ENCODE measurements at regions not wholly inside any gene's neighbourhood (a gene's known extent, or its start where the extent isn't known, plus 50 kb on each side); places are given as distances from the start of the nearest gene placed in this dataset.

GRCh38 chr1:213602796-213603486, 384.8 kb upstream of the PROX1 start:
- no peak for TF ChIP-seq CTCF (IDR thresholded peaks at IDR 0.05)
- no peak for TF ChIP-seq EZH2phosphoT487 (IDR thresholded peaks at IDR 0.05)
- no peak for TF ChIP-seq EZH2 (IDR thresholded peaks at IDR 0.05)
- Mint-ChIP-seq H3K4me3 (no peak overlapping the region), H3K9me3 (no peaks in the 10 kb centered on the region), H3K36me3 (no peaks in the 10 kb centered on the region), H3K27ac (no peak overlapping the region), H3K4me1 (no peaks in the 10 kb centered on the region), H3K27me3 (ENCODE audit: insufficient read depth, low read depth) (peaks cover 4% of the 10 kb centered on the region)
- Histone ChIP-seq H3K79me2 (ENCODE audit: low read depth) (no peaks in the 10 kb centered on the region), H3K36me3 (no peaks in the 10 kb centered on the region), H3F3A (ENCODE audit: low read depth) (no peaks in the 10 kb centered on the region), H2AFZ (replicated peaks) (no peak overlapping the region), H3K27ac (no peak overlapping the region), H3K4me2 (no peak overlapping the region), H4K20me1 (ENCODE audit: low read depth) (no peaks in the 10 kb centered on the region), H3K4me3 (no peak overlapping the region), H3K27me3 (no peaks in the 10 kb centered on the region), H3K9ac (no peak overlapping the region), H3K9me3 (ENCODE audit: low read depth) (no peaks in the 10 kb centered on the region), H3K4me1 (no peaks in the 10 kb centered on the region)
- DNase-seq (ENCODE audit: low spot score): no peak

- no peak overlapping the region for H3K9ac ChIP-seq
- no peaks in the 10 kb centered on the region for H3K36me3 Mint-ChIP-seq
- H3K27me3 Mint-ChIP-seq (ENCODE audit: insufficient read depth, low read depth): peaks cover 4% of the 10 kb centered on the region
- no peak overlapping the region for H3K4me3 Mint-ChIP-seq
- H3F3A ChIP-seq (ENCODE audit: low read depth): no peaks in the 10 kb centered on the region
- H3K9me3 Mint-ChIP-seq: no peaks in the 10 kb centered on the region
- H3K27me3 ChIP-seq: no peaks in the 10 kb centered on the region
- DNase-seq (ENCODE audit: low spot score): no peak
- H2AFZ ChIP-seq (replicated peaks): no peak overlapping the region
- TF ChIP-seq EZH2 (IDR thresholded peaks at IDR 0.05) (no peak), CTCF (IDR thresholded peaks at IDR 0.05) (no peak), EZH2phosphoT487 (IDR thresholded peaks at IDR 0.05) (no peak)
- H3K4me1 ChIP-seq: no peaks in the 10 kb centered on the region
- H3K4me3 ChIP-seq: no peak overlapping the region
- H3K27ac ChIP-seq: no peak overlapping the region
- H3K4me1 Mint-ChIP-seq: no peaks in the 10 kb centered on the region
- no peaks in the 10 kb centered on the region for H3K9me3 ChIP-seq (ENCODE audit: low read depth)
- no peak overlapping the region for H3K27ac Mint-ChIP-seq
- no peaks in the 10 kb centered on the region for H3K79me2 ChIP-seq (ENCODE audit: low read depth)
- H3K36me3 ChIP-seq: no peaks in the 10 kb centered on the region
- H3K4me2 ChIP-seq: no peak overlapping the region
- H4K20me1 ChIP-seq (ENCODE audit: low read depth): no peaks in the 10 kb centered on the region
These were observed 383.3 kb upstream of the PROX1 start for GRCh38 chr1:213604477-213604876.

GRCh38 chr1:213605732-213606131, 382.0 kb upstream of the PROX1 start:
- H3K9me3 ChIP-seq (ENCODE audit: low read depth): no peaks in the 10 kb centered on the region
- H2AFZ ChIP-seq (replicated peaks): no peak overlapping the region
- no peak overlapping the region for H3K4me3 ChIP-seq
- H3K4me3 Mint-ChIP-seq: no peak overlapping the region
- H3K27ac Mint-ChIP-seq: no peak overlapping the region
- no peaks in the 10 kb centered on the region for H3K27me3 ChIP-seq
- H3K79me2 ChIP-seq (ENCODE audit: low read depth): no peaks in the 10 kb centered on the region
- no peak overlapping the region for H3K27ac ChIP-seq
- H3K9me3 Mint-ChIP-seq: no peaks in the 10 kb centered on the region
- H3K4me1 Mint-ChIP-seq: no peaks in the 10 kb centered on the region
- H3K4me1 ChIP-seq: no peaks in the 10 kb centered on the region
- H3F3A ChIP-seq (ENCODE audit: low read depth): no peaks in the 10 kb centered on the region
- H3K27me3 Mint-ChIP-seq (ENCODE audit: insufficient read depth, low read depth): peaks cover 8% of the 10 kb centered on the region
- no peak for TF ChIP-seq CTCF (IDR thresholded peaks at IDR 0.05)
- TF ChIP-seq EZH2 (IDR thresholded peaks at IDR 0.05): no peak
- no peak for TF ChIP-seq EZH2phosphoT487 (IDR thresholded peaks at IDR 0.05)
- no peak for DNase-seq (ENCODE audit: low spot score)
- no peaks in the 10 kb centered on the region for H3K36me3 Mint-ChIP-seq
- no peak overlapping the region for H3K4me2 ChIP-seq
- H3K9ac ChIP-seq: no peak overlapping the region
- no peaks in the 10 kb centered on the region for H3K36me3 ChIP-seq
- H4K20me1 ChIP-seq (ENCODE audit: low read depth): no peaks in the 10 kb centered on the region

All from neural progenitor cell (in vitro differentiated cells).